ENCODE measurements at regions not wholly inside any gene's neighbourhood (a gene's known extent, or its start where the extent isn't known, plus 50 kb on each side); places are given as distances from the start of the nearest gene placed in this dataset.
"Not testable (repeated sequence)": the region's sequence is repeated elsewhere in the genome, so short reads cannot be mapped to it uniquely, and the experiment has no call there.

- no peak for DNase-seq
Measured at GRCh38 chr11:25339281-25339680, 842.4 kb downstream of the LUZP2 start.

GRCh38 chr11:25349537-25349936 lies 852.7 kb downstream of the LUZP2 start:
- DNase-seq, result no peak

GRCh38 chr11:25350899-25351803 lies 854.3 kb downstream of the LUZP2 start:
- DNase-seq, result no peak

GRCh38 chr11:25357133-25357532 lies 860.3 kb downstream of the LUZP2 start:
- no peak for DNase-seq

- DNase-seq, result no peak
Measured at GRCh38 chr11:25377466-25377865, 880.6 kb downstream of the LUZP2 start.

GRCh38 chr11:25396847-25397246 lies 900.0 kb downstream of the LUZP2 start:
- no peak for DNase-seq

GRCh38 chr11:25408146-25408545 lies 911.3 kb downstream of the LUZP2 start:
- DNase-seq, result no peak

- DNase-seq, result peak; percentile 2
Measured at GRCh38 chr11:25415793-25416192, 916.1 kb upstream of the ANO3 start.

- DNase-seq, result no peak
Measured at GRCh38 chr11:25423436-25424199, 908.3 kb upstream of the ANO3 start.

- no peak for DNase-seq
Measured at GRCh38 chr11:25432376-25432775, 899.6 kb upstream of the ANO3 start.

- no peak for DNase-seq
Measured at GRCh38 chr11:25435197-25435596, 896.7 kb upstream of the ANO3 start.

GRCh38 chr11:25436326-25436725 lies 895.6 kb upstream of the ANO3 start:
- no peak for DNase-seq

- DNase-seq, result no peak
Measured at GRCh38 chr11:25441421-25441820, 890.5 kb upstream of the ANO3 start.

- peak; percentile 22 for DNase-seq
Measured at GRCh38 chr11:25449091-25449490, 882.8 kb upstream of the ANO3 start.

GRCh38 chr11:25453471-25453870 lies 878.5 kb upstream of the ANO3 start:
- no peak for DNase-seq

- no peak for DNase-seq
Measured at GRCh38 chr11:25456211-25456610, 875.7 kb upstream of the ANO3 start.

- no peak for DNase-seq
Measured at GRCh38 chr11:25483915-25484635, 847.9 kb upstream of the ANO3 start.

- no peak for DNase-seq
Measured at GRCh38 chr11:25485315-25485714, 846.6 kb upstream of the ANO3 start.

- DNase-seq, result not testable (repeated sequence)
Measured at GRCh38 chr11:25486338-25486737, 845.6 kb upstream of the ANO3 start.

GRCh38 chr11:25488176-25488575 lies 843.8 kb upstream of the ANO3 start:
- not testable (repeated sequence) for DNase-seq

GRCh38 chr11:25501426-25501825 lies 830.5 kb upstream of the ANO3 start:
- not testable (repeated sequence) for DNase-seq

- no peak for DNase-seq
Measured at GRCh38 chr11:25515576-25515975, 816.4 kb upstream of the ANO3 start.

- no peak for DNase-seq
Measured at GRCh38 chr11:25520459-25520858, 811.5 kb upstream of the ANO3 start.
